ENCODE measurements at regions not wholly inside any gene's neighbourhood (a gene's known extent, or its start where the extent isn't known, plus 50 kb on each side); places are given as distances from the start of the nearest gene placed in this dataset.

DNA sequence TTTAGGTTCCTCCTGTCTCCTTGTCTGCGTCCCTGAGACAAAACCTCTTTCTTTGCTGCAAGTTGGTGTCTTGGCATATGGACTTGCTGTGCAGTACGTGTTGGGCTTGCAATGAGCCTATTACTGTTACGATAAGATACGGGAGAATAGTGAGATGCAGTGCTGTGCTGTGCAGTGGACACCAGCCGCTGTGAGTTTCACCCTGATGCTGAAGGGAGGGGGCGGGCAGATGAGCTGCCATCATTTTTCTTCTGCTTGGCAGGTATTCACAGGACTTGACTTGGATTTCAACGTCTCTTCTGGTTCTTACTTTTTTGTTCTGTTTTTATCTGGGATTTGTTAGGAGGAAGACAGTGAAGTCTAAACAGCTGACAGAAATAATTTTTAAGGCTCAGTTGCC lies 257.1 kb upstream of the PITRM1 start:
- Histone ChIP-seq H2AFZ (ENCODE audit: low read length) (no peak overlapping the region), H3K27ac (ENCODE audit: insufficient read depth, low read length) (no peak overlapping the region), H3K4me1 (ENCODE audit: control insufficient read depth, extremely low read depth, insufficient read depth, low read length) (peaks cover 18% of the 10 kb centered on the region), H3K36me3 (ENCODE audit: control insufficient read depth, insufficient read depth, low read length) (no peaks in the 10 kb centered on the region), H3K9me3 (ENCODE audit: control insufficient read depth, insufficient read depth, low read depth, low read length) (no peaks in the 10 kb centered on the region), H3K4me3 (replicated peaks in 1 of 4; ENCODE audit: control extremely low read depth in 1 of 4, insufficient read depth in 1 of 4, low read depth in 3 of 4, low read length in 4 of 4) (no peak overlapping the region), H3K27me3 (ENCODE audit: control insufficient read depth, insufficient read depth, low read length) (no peaks in the 10 kb centered on the region), H4K20me1 (ENCODE audit: control insufficient read depth, extremely low read depth, insufficient read depth, low read length) (no peaks in the 10 kb centered on the region), H3K79me2 (ENCODE audit: control insufficient read depth, insufficient read depth, low read length) (no peaks in the 10 kb centered on the region), H3K9ac (ENCODE audit: insufficient read depth, low read length) (no peak overlapping the region), H3K4me2 (ENCODE audit: extremely low read depth, insufficient read depth, low read length) (no peak overlapping the region)
- DNase-seq (ENCODE audit: low read depth in 2 of 2): no peak
- TF ChIP-seq, protein P1, sequence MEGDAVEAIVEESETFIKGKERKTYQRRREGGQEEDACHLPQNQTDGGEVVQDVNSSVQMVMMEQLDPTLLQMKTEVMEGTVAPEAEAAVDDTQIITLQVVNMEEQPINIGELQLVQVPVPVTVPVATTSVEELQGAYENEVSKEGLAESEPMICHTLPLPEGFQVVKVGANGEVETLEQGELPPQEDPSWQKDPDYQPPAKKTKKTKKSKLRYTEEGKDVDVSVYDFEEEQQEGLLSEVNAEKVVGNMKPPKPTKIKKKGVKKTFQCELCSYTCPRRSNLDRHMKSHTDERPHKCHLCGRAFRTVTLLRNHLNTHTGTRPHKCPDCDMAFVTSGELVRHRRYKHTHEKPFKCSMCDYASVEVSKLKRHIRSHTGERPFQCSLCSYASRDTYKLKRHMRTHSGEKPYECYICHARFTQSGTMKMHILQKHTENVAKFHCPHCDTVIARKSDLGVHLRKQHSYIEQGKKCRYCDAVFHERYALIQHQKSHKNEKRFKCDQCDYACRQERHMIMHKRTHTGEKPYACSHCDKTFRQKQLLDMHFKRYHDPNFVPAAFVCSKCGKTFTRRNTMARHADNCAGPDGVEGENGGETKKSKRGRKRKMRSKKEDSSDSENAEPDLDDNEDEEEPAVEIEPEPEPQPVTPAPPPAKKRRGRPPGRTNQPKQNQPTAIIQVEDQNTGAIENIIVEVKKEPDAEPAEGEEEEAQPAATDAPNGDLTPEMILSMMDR (conservative IDR thresholded peaks at IDR 0.05 in 1 of 2, IDR thresholded peaks at IDR 0.05 in 1 of 2; ENCODE audit: low read depth in 1 of 2, low read length in 2 of 2): no peak
- no peak for TF ChIP-seq EZH2 (IDR thresholded peaks at IDR 0.05; ENCODE audit: low read length, missing control alignments)

DNA sequence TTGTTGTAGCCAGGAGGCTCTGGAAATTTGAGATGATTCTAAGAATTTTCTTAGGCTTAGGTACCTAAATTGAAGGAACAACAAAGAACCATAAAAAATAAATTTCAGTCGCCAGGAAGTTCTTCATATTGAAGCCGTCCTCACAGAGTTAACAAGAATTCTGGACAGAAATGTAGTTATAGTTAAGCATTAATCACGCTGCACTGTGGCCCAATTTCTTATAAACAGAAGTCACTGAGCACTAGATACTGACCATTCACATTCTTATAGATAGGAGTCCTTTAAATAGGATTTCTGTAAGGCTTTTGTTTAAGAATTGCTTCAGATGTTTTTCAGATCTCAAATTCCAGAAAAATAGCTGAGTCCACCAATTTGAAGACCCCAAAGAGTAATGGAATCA lies 256.2 kb upstream of the PITRM1 start:
- H3K36me3 ChIP-seq (ENCODE audit: control insufficient read depth, insufficient read depth, low read length): no peaks in the 10 kb centered on the region
- H3K79me2 ChIP-seq (ENCODE audit: control insufficient read depth, insufficient read depth, low read length): no peaks in the 10 kb centered on the region
- no peaks in the 10 kb centered on the region for H4K20me1 ChIP-seq (ENCODE audit: control insufficient read depth, extremely low read depth, insufficient read depth, low read length)
- no peaks in the 10 kb centered on the region for H3K27me3 ChIP-seq (ENCODE audit: control insufficient read depth, insufficient read depth, low read length)
- no peak overlapping the region for H3K27ac ChIP-seq (ENCODE audit: insufficient read depth, low read length)
- DNase-seq (ENCODE audit: low read depth in 2 of 2): no peak
- H3K4me1 ChIP-seq (ENCODE audit: control insufficient read depth, extremely low read depth, insufficient read depth, low read length): peaks cover 18% of the 10 kb centered on the region
- no peaks in the 10 kb centered on the region for H3K9me3 ChIP-seq (ENCODE audit: control insufficient read depth, insufficient read depth, low read depth, low read length)
- no peak for TF ChIP-seq EZH2 (IDR thresholded peaks at IDR 0.05; ENCODE audit: low read length, missing control alignments)
- TF ChIP-seq, protein P1 (conservative IDR thresholded peaks at IDR 0.05 in 1 of 2, IDR thresholded peaks at IDR 0.05 in 1 of 2; ENCODE audit: low read depth in 1 of 2, low read length in 2 of 2): no peak
- no peak overlapping the region for H3K4me3 ChIP-seq (replicated peaks in 1 of 4; ENCODE audit: control extremely low read depth in 1 of 4, insufficient read depth in 1 of 4, low read depth in 3 of 4, low read length in 4 of 4)
- H3K9ac ChIP-seq (ENCODE audit: insufficient read depth, low read length): no peak overlapping the region
- H2AFZ ChIP-seq (ENCODE audit: low read length): no peak overlapping the region
- no peak overlapping the region for H3K4me2 ChIP-seq (ENCODE audit: extremely low read depth, insufficient read depth, low read length)

DNA sequence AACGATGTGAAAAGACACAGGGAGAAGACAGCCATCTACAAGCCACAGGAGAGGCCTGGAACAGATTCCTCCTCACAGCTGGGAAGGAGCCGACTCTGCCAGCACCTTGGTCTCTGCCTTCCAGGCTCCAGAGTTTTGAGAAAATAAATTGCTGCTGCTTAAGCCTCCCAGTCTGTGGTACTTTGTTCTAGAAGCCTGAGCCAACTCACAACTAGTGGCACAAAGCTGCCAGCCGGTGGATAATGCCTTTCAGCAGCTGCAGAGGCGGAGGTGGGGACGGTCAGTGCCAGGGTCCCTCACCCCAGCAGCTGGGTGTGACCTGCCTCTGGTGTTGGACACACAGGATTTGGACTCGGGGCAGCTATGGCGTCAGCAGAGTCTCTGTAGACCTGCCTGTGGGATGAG lies 255.4 kb upstream of the PITRM1 start:
- TF ChIP-seq EZH2 (IDR thresholded peaks at IDR 0.05; ENCODE audit: low read length, missing control alignments): no peak
- TF ChIP-seq, protein P1 (conservative IDR thresholded peaks at IDR 0.05 in 1 of 2, IDR thresholded peaks at IDR 0.05 in 1 of 2; ENCODE audit: low read depth in 1 of 2, low read length in 2 of 2): no peak
- H2AFZ ChIP-seq (ENCODE audit: low read length): no peak overlapping the region

More for the DNA sequence above, 255.4 kb upstream of the PITRM1 start:
- H3K27ac ChIP-seq (ENCODE audit: insufficient read depth, low read length): no peak overlapping the region
- no peak overlapping the region for H3K9ac ChIP-seq (ENCODE audit: insufficient read depth, low read length)
- no peak for DNase-seq (ENCODE audit: low read depth in 2 of 2)
- no peak overlapping the region for H3K4me3 ChIP-seq (replicated peaks in 1 of 4; ENCODE audit: control extremely low read depth in 1 of 4, insufficient read depth in 1 of 4, low read depth in 3 of 4, low read length in 4 of 4)
- peaks cover 18% of the 10 kb centered on the region for H3K4me1 ChIP-seq (ENCODE audit: control insufficient read depth, extremely low read depth, insufficient read depth, low read length)
- H3K9me3 ChIP-seq (ENCODE audit: control insufficient read depth, insufficient read depth, low read depth, low read length): no peaks in the 10 kb centered on the region
- H4K20me1 ChIP-seq (ENCODE audit: control insufficient read depth, extremely low read depth, insufficient read depth, low read length): no peaks in the 10 kb centered on the region
- H3K4me2 ChIP-seq (ENCODE audit: extremely low read depth, insufficient read depth, low read length): no peak overlapping the region
- H3K36me3 ChIP-seq (ENCODE audit: control insufficient read depth, insufficient read depth, low read length): no peaks in the 10 kb centered on the region
- no peaks in the 10 kb centered on the region for H3K79me2 ChIP-seq (ENCODE audit: control insufficient read depth, insufficient read depth, low read length)
- H3K27me3 ChIP-seq (ENCODE audit: control insufficient read depth, insufficient read depth, low read length): no peaks in the 10 kb centered on the region
